Right lung (tissue), 2 donors: ENCODE measurements at regions not wholly inside any gene's neighbourhood (a gene's known extent, or its start where the extent isn't known, plus 50 kb on each side); places are given as distances from the start of the nearest gene placed in this dataset.

Source experiments
- DNase-seq, 2 donors: peaks; one replicate each; pipeline ENCODE4 v3.0.0-alpha.2; 2013

- DNase-seq: peak in 1 of 2 donors; percentile 11
Observed at GRCh38 chr3:73797311-73797710, 172.6 kb upstream of the PDZRN3 start.

GRCh38 chr3:73796382-73796781 lies 171.6 kb upstream of the PDZRN3 start:
- no peak for DNase-seq

GRCh38 chr3:73791356-73791755 lies 166.6 kb upstream of the PDZRN3 start:
- DNase-seq: no peak

- DNase-seq: no peak
Observed at GRCh38 chr3:73789825-73790444, 165.2 kb upstream of the PDZRN3 start.

GRCh38 chr3:73787620-73788019 lies 162.9 kb upstream of the PDZRN3 start:
- no peak for DNase-seq

GRCh38 chr3:73786998-73787397 lies 162.3 kb upstream of the PDZRN3 start:
- no peak for DNase-seq

GRCh38 chr3:73786321-73786807 lies 161.6 kb upstream of the PDZRN3 start:
- DNase-seq: peak in 1 of 2 donors; percentile 18

GRCh38 chr3:73784686-73785392 lies 160.1 kb upstream of the PDZRN3 start:
- DNase-seq: no peak

- no peak for DNase-seq
Observed at GRCh38 chr3:73783811-73784210, 159.1 kb upstream of the PDZRN3 start.

- no peak for DNase-seq
Observed at GRCh38 chr3:73781541-73781940, 156.8 kb upstream of the PDZRN3 start.

- no peak for DNase-seq
Observed at GRCh38 chr3:73774645-73775044, 149.9 kb upstream of the PDZRN3 start.

- no peak for DNase-seq
Observed at GRCh38 chr3:73773233-73773632, 148.5 kb upstream of the PDZRN3 start.

- no peak for DNase-seq
Observed at GRCh38 chr3:73772076-73772886, 147.5 kb upstream of the PDZRN3 start.

- no peak for DNase-seq
Observed at GRCh38 chr3:73768524-73769308, 144.0 kb upstream of the PDZRN3 start.

GRCh38 chr3:73766599-73767381 lies 142.0 kb upstream of the PDZRN3 start:
- peak; percentile 62 to 77 for DNase-seq

- DNase-seq: peak in 1 of 2 donors; percentile 35
Observed at GRCh38 chr3:73765878-73766545, 141.3 kb upstream of the PDZRN3 start.

GRCh38 chr3:73762855-73763254 lies 138.1 kb upstream of the PDZRN3 start:
- no peak for DNase-seq

- no peak for DNase-seq
Observed at GRCh38 chr3:73759297-73759711, 134.6 kb upstream of the PDZRN3 start.

- no peak for DNase-seq
Observed at GRCh38 chr3:73757536-73757935, 132.8 kb upstream of the PDZRN3 start.

GRCh38 chr3:73753985-73754384 lies 129.2 kb upstream of the PDZRN3 start:
- DNase-seq: no peak
